Upper lobe of left lung (tissue), 4 donors: ENCODE measurements at regions not wholly inside any gene's neighbourhood (a gene's known extent, or its start where the extent isn't known, plus 50 kb on each side); places are given as distances from the start of the nearest gene placed in this dataset.

Source experiments
- POLR2A ChIP-seq, 4 donors: fragments of 450-650 bp; IDR thresholded peaks; one replicate each; pipeline ENCODE4 v1.5.1; 2016 to 2017; ENCODE audit warnings: antibody characterized with exemption in 4 of 4, mild to moderate bottlenecking in 2 of 4
- POLR2AphosphoS5 ChIP-seq, 2 donors: sonication (generic); formaldehyde crosslinking; IDR thresholded peaks; one replicate each; pipeline ENCODE4 v1.5.1; 2017; ENCODE audit warnings: antibody characterized with exemption in 2 of 2
- TF ChIP-seq, protein P1 (sequence below), 6 experiments: fragments of 450-650 bp in 4 of 6; fragments of 200-600 bp in 2 of 6; sonication (generic) in 2 of 6; IDR thresholded peaks; one replicate each; pipeline ENCODE4 v1.5.1; 2016 to 2019; ENCODE audit warnings: antibody characterized with exemption in 6 of 6

- TF ChIP-seq, protein P1, sequence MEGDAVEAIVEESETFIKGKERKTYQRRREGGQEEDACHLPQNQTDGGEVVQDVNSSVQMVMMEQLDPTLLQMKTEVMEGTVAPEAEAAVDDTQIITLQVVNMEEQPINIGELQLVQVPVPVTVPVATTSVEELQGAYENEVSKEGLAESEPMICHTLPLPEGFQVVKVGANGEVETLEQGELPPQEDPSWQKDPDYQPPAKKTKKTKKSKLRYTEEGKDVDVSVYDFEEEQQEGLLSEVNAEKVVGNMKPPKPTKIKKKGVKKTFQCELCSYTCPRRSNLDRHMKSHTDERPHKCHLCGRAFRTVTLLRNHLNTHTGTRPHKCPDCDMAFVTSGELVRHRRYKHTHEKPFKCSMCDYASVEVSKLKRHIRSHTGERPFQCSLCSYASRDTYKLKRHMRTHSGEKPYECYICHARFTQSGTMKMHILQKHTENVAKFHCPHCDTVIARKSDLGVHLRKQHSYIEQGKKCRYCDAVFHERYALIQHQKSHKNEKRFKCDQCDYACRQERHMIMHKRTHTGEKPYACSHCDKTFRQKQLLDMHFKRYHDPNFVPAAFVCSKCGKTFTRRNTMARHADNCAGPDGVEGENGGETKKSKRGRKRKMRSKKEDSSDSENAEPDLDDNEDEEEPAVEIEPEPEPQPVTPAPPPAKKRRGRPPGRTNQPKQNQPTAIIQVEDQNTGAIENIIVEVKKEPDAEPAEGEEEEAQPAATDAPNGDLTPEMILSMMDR (IDR thresholded peaks at IDR 0.05) = no peak
- no peak for TF ChIP-seq POLR2AphosphoS5 (IDR thresholded peaks at IDR 0.05)
- TF ChIP-seq POLR2A (IDR thresholded peaks at IDR 0.05) = no peak
Observed at GRCh38 chr1:22229379-22229778, 86.5 kb upstream of the WNT4 start.
